SK-N-DZ (cell line): ENCODE measurements at regions not wholly inside any gene's neighbourhood (a gene's known extent, or its start where the extent isn't known, plus 50 kb on each side); places are given as distances from the start of the nearest gene placed in this dataset.

Source experiments
- DNase-seq: peaks from one replicate; pipeline ENCODE4 v3.0.0-alpha.2; 2015; ENCODE audit warnings: low spot score

DNA sequence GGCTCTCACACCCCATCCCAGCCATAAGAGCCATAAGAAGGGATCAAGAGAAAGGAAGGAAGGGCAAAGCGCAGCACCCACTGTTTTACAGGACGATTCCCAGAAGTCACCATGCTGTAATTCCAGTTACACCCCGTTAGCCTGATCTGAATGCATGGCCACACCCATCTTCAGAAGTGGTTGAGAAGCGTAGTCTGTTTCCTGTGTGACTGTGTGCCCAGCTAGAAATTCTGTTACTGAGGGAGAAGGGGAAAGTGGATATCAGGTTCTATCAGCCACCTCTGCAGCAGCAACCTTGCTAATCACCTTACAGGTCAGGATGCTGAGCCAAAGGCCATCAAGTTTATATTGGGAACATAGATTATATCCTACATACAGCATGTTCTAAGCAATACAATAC is 260.0 kb downstream of the ABHD5 start:
- no peak for DNase-seq

DNA sequence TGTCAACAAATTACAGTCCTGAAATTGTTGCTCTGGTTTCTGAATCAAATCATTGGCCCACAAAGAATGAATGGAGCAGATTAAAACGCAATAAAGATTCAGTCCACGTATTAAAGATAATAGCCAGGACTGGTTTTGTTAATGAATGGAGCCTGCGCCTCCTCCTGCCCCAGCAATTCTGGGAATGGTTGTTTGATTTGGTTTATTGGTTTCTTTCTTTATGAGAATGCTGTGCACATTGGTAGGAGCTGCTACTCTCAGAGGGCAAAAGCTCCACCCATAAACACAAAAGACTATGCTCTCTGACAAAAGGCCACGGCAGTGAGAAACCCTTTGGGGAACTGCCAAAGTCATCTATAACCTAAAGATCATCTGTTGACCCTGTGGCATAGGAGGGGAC is 261.1 kb downstream of the ABHD5 start:
- DNase-seq: no peak

DNA sequence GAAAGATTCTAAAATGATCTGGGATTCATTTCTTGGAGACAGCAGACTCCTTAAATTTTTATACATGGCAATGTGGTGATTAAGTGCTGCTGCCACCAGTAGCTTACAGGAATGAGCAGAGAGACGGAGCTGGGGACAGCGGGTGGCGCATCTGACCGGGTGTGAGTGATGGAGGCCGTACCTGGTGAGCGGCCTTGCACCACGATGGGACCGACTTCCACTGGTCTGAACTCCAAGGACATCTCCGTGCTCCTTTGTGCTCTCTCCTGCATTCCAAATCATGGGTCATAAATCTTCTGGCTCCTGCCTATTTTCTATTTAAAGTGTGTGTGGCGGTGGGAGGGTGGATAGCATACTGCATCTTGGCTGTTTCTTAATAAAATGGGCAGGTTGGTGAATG is 262.6 kb downstream of the ABHD5 start:
- no peak for DNase-seq

DNA sequence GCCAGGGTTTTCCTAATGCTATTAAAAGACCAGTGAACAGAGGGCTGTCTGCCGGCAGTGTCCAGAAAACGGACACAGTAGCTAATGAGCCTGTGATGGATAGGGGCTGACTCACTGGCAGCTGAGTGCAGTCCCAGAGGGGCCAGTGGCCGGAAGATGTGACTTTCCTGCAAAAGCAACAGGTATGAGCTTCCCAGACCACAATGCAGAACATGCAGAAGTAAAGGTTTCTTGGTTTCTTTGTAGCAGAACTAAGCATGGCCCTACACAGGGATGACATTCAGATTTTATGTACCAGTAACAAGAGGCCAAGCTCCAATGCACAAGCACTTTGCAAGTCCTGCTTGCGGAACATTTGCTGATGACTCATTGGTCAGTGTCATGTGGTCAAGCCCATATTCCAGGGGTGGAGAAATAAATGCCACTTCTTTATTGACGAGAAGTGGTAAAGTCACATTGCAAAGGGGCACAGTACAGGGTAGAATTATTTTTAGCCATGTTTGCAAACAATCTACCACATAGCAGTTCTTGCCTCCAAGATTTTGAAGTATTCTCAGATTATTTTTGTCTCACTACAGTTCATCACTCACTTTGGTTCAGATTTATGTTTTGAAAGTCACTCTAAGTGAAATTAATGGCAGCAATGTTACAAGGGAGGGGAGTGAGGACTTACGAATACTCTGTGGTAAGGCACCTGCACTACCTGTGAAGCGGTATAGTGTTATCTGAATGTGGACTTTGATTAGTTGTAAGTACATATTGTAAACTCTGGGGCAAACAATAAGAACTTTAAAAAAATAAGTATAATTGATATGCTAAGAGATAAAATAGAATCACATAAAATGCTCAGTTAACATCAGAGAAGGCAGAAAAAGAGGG is 263.3 kb downstream of the ABHD5 start:
- no peak for DNase-seq

DNA sequence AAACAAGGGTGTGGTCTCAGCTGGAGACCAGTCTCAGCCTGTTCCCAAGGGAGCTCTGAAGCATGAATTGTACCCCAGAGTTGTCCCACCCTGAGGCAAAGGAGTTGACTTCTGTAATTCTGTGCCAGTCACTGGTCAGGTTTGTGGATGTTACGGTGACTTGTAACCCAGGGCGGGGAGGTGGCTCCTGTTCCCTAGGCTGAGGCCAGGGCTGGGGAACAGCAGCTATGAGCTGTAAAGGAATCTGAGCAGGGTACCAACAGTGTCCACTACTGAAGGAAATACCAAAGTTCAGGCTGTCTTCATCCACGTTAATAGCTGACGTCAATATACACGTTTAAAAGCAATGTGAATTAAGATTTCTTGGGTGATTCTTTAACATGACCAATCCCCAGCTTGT is 266.2 kb downstream of the ABHD5 start:
- DNase-seq: no peak

DNA sequence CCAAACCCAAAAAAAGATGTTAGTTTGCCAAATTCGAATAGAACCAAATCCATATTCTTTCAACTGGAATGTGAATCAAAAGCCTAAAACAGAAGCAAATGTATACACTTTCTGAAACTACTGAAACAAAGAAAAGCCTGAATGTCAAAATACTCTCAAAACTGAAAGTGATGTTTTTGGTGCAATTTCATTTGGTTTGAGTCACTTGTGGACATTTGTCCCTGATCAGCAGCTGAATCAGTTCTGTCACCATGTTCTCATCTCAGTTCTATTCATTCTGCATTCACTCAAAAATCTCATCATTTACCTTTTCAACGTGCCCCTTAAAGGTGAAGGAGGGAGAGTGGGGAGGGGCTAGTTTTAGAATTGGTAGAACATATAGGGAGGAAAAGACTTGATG is 266.8 kb downstream of the ABHD5 start:
- no peak for DNase-seq

DNA sequence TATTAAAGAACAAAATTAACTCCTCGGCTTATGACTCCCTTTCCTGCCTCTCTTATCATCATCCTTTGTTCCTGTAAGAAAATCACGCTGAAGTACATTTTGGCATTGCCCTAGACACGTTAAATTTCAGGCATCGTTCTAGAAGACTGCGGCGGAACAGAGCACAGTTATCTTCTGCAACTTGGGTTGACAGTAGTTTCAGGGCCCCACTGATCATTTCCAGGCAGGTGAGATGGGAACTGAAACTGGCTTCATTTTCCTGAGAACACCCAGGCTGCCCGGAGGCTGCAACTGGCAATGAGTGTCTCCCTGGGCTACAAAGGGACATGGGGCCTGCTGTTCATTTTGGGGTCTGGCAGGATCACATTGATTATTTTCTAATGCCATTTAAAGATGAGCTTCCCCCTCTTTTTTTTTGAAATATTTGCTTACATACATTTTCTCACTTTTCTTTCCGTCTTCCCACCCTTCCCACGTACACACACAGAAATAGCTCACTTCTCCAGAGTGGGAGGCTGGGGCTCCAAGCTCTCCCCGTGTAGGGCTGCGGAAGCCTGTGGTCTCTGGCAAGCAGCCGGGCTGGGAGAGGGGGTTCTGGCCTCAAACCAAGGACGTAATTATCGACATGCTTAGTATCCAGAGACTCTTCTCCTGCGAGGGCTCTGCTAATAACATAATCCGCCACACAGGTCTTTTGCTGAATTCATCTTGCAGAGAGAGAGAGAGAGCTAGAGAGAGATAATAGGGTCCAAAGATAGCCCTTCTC is 267.4 kb downstream of the ABHD5 start:
- no peak for DNase-seq

DNA sequence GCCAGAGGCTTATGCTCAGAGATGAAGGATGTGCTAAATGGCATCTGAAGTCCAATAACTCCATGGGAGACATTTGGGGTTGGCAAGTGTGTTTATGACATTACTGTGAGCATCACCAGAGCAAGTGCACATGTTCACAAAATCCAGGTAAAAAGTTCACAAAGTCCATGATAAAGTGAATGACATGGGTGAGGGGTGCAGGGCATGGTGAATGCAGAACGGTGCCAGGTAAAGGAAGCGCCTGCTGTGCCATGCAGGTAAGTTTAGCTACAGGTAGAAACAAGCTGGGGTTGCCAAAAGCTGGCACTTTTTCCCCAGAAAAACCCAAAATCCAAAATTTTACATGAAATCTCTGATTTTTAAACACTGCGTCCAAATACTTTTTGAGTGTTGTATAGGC is 268.2 kb downstream of the ABHD5 start:
- DNase-seq: no peak

DNA sequence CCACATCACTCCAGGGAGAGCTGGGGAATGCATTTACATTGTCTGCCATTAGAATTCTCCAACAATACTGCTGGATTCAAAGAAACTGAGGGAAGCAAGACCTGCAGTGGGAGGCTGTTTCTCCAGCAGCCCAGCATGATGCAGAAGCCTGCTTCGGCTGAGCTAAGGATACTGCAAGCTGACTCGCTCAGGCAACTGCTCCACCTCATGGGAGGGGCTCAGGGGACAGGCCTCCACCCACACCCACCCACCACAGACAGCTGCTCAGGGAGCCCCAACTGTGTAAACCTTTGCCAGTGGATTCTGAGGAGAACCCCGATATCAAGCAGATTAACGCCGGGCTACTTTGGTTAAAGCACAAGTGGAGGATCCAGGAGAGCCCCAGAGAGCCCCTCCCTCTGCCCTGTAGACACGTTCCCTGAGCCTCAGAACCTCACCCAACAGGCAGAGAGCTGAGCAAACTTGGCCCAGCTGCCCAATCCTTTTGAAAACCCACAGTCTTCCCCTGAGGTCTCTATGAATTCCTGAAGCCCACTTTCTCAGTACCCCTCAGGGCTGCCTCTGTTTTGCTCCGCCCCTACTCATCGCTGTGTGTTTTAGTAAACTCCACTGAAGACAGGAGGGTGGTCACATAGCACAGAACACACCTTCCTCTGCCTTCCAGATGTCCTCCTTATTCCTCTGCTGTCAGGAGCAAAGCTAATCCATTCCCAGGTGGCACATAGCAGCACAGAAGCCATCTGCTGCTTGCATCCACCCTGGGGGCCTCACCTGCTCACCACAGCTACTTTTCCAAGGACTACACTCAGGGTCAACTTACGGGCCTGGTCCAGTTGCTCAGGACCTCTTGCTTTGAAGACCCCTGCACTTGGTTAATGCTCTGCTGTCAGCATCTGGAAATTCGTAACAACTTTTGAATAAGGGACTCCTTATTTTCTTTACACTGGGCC is 269.0 kb downstream of the ABHD5 start:
- DNase-seq: no peak

DNA sequence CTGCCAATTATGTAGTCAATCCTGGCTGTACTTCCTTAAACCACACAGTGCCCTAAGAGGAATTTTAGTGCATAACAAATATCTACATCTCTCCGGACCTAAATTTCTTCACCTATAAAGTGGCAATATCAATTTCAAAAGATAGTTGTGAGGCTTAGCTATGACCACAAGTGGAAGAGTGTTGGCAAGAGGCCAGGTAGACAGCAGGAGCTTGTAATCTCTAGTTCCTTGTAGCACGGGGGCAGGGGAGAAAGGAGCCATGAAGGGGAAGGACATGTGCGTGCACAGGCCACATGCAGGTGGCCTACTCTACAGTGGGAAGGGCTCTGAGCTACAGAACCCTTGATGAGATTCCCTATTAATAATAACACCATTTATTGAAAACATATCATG is 269.7 kb downstream of the ABHD5 start:
- DNase-seq: no peak

DNA sequence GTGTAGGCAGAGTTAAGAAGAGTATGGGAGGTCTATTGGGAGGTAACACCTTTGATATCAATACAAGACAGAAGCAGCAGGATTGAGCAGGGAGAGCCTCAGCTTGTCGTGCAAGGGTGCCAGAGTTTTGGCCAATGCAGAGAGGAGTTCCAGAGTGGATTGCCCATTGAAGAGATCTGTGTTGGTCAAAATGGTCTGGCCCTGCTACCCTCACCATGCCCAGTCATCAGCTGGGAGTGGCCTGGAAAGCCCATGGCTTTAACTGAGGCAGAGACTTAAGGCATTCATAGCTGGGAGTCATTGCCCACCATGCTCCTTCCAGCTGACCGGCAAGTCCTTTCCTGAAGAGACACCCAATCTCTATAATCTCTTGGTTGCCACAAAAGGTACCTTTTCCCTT is 271.3 kb downstream of the ABHD5 start:
- DNase-seq: no peak

DNA sequence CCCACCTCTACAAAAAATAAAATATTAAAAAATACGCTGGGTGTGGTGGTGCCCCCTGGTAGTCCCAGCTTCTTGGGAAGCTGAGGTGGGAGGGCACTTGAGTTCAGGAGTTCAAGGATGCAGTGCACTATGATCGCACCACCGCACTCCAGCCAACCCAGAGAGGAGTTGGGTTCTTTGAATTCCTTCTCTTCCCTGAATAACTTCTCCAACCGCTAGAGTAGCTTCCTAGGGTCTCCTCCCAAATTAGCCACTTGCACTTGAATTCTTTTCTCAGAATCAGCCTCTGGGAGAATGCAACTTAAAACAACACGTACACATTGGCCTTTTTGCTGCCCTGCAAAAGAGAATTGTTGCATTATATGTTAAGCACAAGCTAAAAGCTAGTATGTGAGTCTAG is 272.5 kb downstream of the ABHD5 start:
- DNase-seq: no peak

DNA sequence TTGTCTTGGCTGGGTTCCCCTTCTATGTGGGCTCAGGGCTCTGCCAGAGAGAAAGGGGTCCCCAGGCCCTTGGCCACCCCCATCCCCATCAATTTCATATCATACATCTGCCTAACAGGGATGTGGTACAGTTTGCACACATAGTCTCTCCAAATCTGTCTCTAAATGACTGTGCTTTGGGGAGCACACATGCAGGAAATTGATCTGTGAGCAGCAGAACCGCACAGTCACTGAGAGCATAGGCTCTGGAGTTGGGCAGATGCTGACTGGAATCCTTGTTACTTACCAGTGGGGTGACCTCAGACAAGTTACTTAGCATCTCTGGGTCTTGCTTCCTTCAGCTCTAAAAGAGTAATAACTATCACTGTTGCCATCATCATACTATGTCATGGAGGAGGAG is 273.9 kb downstream of the ABHD5 start:
- DNase-seq: no peak

DNA sequence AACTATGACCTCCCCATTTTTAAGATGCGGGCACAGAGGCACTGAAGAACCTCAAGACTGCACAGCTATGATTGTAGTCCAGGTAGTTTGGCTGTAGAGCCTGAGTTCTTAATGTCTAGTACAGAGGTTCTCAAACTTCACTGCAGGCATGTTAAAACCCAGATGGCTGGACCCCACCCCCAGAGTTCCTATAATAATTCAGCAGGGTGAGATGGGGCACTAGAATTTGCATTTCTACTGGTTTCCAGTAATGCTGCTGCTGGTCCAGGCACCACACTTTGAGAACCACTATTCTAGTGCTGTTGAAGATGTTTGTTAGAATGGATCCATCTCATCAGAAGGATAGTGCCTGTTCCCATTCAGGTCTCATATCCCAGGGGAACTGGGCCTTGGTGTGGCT is 274.9 kb downstream of the ABHD5 start:
- no peak for DNase-seq

DNA sequence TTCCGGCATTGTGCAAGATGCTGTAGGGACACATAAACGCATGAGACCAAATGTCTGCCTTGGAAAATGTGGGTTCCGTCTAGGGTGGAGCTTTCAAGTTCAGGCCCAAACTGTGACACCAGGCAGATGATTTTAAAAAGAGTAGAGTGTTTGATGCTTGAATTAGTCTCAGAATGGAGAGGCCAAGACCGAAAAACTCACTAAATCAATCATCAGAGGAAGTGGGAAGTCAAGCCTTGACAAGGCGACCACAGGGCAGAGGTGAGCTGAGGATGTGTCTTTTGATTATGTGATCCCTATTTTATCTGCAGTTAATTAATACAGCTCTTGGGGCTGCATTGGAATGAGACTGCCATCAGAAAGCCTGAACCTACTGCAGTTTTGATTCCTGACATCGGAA is 275.4 kb downstream of the ABHD5 start:
- DNase-seq: no peak

DNA sequence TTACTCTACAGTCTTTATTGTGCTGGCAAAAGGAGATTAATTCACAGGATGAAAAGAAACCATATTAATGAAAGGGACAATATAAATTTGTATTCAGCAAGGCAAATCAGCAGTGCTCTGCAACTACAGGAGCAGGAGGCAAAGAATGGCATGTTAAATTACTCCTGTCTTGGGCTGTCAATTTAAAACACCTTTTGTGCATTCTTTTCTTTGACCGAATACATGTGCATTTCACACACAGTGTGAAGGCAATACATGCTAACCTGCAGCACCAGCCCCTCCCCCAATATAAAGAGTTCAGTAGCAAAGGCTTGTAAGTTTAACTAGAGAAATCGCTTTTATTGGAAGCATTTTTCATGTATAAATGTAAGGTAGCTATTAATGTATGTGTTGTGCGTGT is 275.2 kb upstream of the TOPAZ1 start:
- DNase-seq: no peak

DNA sequence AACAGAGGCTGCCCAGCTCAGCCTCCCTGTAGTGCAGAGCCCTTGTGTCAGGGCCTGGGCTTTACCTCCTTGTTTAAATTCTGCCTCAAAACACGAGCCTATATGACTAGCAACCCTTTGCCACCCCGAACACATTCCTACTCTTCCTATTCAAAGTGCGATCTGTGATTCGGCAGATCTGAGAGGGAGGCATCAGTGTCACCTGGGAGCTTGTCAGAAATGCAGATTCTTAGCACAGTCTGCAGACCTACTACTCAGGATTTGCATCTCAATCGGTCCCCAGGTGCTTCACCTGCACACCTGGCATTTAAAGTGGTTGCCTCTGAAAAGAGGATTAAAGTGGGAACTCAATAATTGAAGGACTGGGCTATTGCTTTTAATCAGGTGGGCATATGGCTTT is 273.2 kb upstream of the TOPAZ1 start:
- DNase-seq: no peak

DNA sequence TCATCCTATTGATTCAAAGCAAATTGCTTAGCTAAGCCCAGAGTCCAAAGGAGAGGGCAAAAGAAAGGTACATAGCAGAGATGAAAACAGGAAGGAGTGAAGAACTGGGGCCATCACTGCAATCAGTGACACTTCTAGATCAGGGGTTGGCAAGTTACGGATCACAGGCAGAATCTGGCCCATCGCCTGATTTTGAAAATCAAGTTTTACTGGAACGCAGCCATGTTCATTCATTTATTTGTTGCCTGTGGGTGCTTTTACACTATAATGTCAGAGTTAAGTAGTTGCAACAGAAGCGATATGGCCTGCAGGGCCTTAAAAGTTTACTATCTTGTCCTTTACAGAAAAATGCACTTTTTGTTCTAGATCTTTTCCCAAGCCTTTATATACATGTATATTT is 271.7 kb upstream of the TOPAZ1 start:
- DNase-seq: no peak

DNA sequence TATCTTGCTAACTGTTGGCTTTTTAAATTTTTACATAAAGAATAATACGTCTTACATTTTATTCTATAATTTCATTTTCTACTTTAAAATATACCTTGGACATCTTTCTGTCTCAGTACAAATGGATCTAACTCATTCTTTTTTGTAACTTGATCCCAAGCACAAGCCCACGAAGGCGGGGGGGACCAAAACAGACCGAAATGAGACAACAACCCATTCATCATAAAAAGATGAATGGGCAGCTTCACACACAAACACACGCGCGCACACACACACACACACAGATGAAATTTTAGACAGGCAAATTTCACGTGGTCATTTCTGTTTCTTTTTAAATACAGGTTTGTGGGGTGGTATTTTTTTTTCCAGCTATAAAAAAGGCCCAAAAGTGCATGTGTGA is 271.3 kb upstream of the TOPAZ1 start:
- no peak for DNase-seq

DNA sequence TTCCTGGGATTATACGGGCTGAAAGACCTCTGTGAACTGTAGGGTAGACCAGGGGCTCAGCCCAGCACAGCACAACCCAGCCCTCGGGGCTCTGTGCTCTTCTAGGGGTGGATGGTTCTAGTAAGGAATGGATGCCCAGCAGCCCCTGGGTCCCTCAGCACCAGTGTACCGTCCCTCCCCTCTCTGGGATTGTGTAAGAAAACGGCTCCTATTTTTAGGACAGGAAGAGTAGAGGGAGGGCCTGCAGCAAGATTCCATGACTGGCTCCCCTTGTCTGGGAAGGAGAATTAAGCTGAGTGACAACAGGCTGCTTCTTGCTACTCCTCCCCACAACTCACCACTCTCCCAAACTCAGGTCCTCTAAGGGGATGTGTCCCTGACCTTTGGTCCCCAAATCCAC is 270.8 kb upstream of the TOPAZ1 start:
- no peak for DNase-seq

DNA sequence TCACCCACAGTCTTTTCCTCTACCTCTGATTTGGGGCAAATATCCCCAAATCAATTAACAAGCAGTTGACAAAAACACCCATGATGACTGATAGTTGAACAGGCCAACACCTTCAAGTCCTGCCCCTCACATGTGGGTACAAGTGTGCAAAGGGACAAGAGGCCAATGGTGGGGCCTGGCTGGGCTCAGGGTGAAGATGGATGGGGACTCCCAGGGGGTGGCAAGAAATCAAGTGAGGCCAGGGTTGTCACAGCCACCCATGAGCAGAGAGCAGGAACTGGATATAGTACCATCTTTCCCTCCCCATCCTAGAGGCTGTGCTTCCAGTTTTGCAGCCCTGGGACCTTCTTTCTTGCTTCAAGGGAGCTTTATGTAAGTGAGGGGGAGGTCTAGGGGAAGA is 270.2 kb upstream of the TOPAZ1 start:
- DNase-seq: no peak

DNA sequence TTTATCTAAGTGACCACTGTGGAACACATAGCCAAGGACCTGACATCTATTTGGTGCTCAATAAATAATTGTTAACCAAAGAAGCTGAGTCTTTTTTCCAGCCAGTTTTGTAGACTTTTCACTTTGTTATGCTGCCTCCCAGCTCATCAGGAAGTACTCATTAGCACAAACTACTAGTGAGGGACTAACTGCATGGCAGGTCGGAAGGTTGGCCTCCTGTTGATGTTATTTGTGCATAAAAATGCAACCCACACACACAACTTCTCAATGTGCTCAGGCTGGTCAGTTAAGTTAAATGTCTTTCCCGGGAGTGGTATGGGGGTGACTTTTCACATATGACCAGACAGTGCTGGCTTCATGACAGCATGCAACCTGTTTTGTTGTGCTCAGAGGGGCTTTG is 263.0 kb upstream of the TOPAZ1 start:
- no peak for DNase-seq
